Islet of Langerhans (tissue), 1 donor: ENCODE measurements at regions not wholly inside any gene's neighbourhood (a gene's known extent, or its start where the extent isn't known, plus 50 kb on each side); places are given as distances from the start of the nearest gene placed in this dataset.

Experiments used
- FAIRE-seq: peaks from one replicate; lab custom pipeline; 2011; peaks lifted over from hg19 to GRCh38; lab: Jason Lieb, UNC

GRCh38 chr9:108643731-108644510 lies 211.9 kb downstream of the ACTL7B start:
- FAIRE-seq: no peak

GRCh38 chr9:108642871-108643270 lies 212.9 kb downstream of the ACTL7B start:
- no peak for FAIRE-seq

GRCh38 chr9:108640230-108640629 lies 215.6 kb downstream of the ACTL7B start:
- no peak for FAIRE-seq

GRCh38 chr9:108639696-108640095 lies 216.1 kb downstream of the ACTL7B start:
- FAIRE-seq: no peak

GRCh38 chr9:108639091-108639490 lies 216.7 kb downstream of the ACTL7B start:
- FAIRE-seq: no peak

- no peak for FAIRE-seq
Measured at GRCh38 chr9:108637340-108637739, 218.4 kb downstream of the ACTL7B start.

- FAIRE-seq: no peak
Measured at GRCh38 chr9:108636013-108636412, 219.8 kb downstream of the ACTL7B start.

GRCh38 chr9:108634672-108635462 lies 220.9 kb downstream of the ACTL7B start:
- no peak for FAIRE-seq

GRCh38 chr9:108634204-108634603 lies 221.6 kb downstream of the ACTL7B start:
- FAIRE-seq: no peak

- FAIRE-seq: no peak
Measured at GRCh38 chr9:108631496-108632285, 224.1 kb downstream of the ACTL7B start.

- no peak for FAIRE-seq
Measured at GRCh38 chr9:108628316-108628715, 227.5 kb downstream of the ACTL7B start.

- FAIRE-seq: no peak
Measured at GRCh38 chr9:108626743-108627142, 229.0 kb downstream of the ACTL7B start.

GRCh38 chr9:108621991-108622855 lies 233.6 kb downstream of the ACTL7B start:
- no peak for FAIRE-seq

GRCh38 chr9:108620767-108621166 lies 235.0 kb downstream of the ACTL7B start:
- no peak for FAIRE-seq

GRCh38 chr9:108618906-108619550 lies 236.8 kb downstream of the ACTL7B start:
- FAIRE-seq: no peak

- FAIRE-seq: no peak
Measured at GRCh38 chr9:108617676-108618075, 238.1 kb downstream of the ACTL7B start.

GRCh38 chr9:108615152-108615551 lies 240.6 kb downstream of the ACTL7B start:
- no peak for FAIRE-seq

GRCh38 chr9:108612513-108612912 lies 243.3 kb downstream of the ACTL7B start:
- FAIRE-seq: no peak

- FAIRE-seq: no peak
Measured at GRCh38 chr9:108609897-108610253, 245.9 kb downstream of the ACTL7B start.

GRCh38 chr9:108609227-108609896 lies 246.4 kb downstream of the ACTL7B start:
- no peak for FAIRE-seq

GRCh38 chr9:108607607-108608006 lies 248.2 kb downstream of the ACTL7B start:
- FAIRE-seq: no peak
